ENCODE measurements at regions not wholly inside any gene's neighbourhood (a gene's known extent, or its start where the extent isn't known, plus 50 kb on each side); places are given as distances from the start of the nearest gene placed in this dataset.

- Histone ChIP-seq H3K4me3 (no peak overlapping the region), H3K27me3 (replicated peaks; ENCODE audit: insufficient read depth) (no peaks in the 10 kb centered on the region), H3K4me1 (replicated peaks) (no peaks in the 10 kb centered on the region), H3K9me3 (no peaks in the 10 kb centered on the region), H3K36me3 (no peaks in the 10 kb centered on the region), H3K27ac (no peak overlapping the region)
- DNase-seq (ENCODE audit: low spot score): no peak
- 78% methylated on average over 2 of the region's 2 CpGs for WGBS
- TF ChIP-seq POLR2A (IDR thresholded peaks at IDR 0.05): no peak
- no peak for TF ChIP-seq CTCF (IDR thresholded peaks at IDR 0.05)
- TF ChIP-seq POLR2AphosphoS5 (IDR thresholded peaks at IDR 0.05): no peak
- intact Hi-C loops (cut with DNase I): no loop called here
Observed at GRCh38 chr2:16326711-16327300, 338.8 kb downstream of the CYRIA start.

- no peak for DNase-seq (ENCODE audit: low spot score)
- H3K4me1 ChIP-seq (replicated peaks): no peaks in the 10 kb centered on the region
- intact Hi-C loops (cut with DNase I): no loop called here
- 91% methylated on average over 9 of the region's 9 CpGs for WGBS
- no peaks in the 10 kb centered on the region for H3K9me3 ChIP-seq
- H3K27ac ChIP-seq: no peak overlapping the region
- H3K4me3 ChIP-seq: no peak overlapping the region
- H3K27me3 ChIP-seq (replicated peaks; ENCODE audit: insufficient read depth): no peaks in the 10 kb centered on the region
- no peaks in the 10 kb centered on the region for H3K36me3 ChIP-seq
- TF ChIP-seq POLR2AphosphoS5 (IDR thresholded peaks at IDR 0.05): no peak
- no peak for TF ChIP-seq CTCF (IDR thresholded peaks at IDR 0.05)
- no peak for TF ChIP-seq POLR2A (IDR thresholded peaks at IDR 0.05)
Observed at GRCh38 chr2:16325976-16326510, 339.6 kb downstream of the CYRIA start.

- no peak overlapping the region for H3K27ac ChIP-seq
- 87% methylated on average over 14 of the region's 14 CpGs for WGBS
- intact Hi-C loops (cut with DNase I): no loop called here
- no peaks in the 10 kb centered on the region for H3K9me3 ChIP-seq
- no peak overlapping the region for H3K4me3 ChIP-seq
- H3K4me1 ChIP-seq (replicated peaks): no peaks in the 10 kb centered on the region
- no peaks in the 10 kb centered on the region for H3K36me3 ChIP-seq
- no peaks in the 10 kb centered on the region for H3K27me3 ChIP-seq (replicated peaks; ENCODE audit: insufficient read depth)
- TF ChIP-seq CTCF (IDR thresholded peaks at IDR 0.05): no peak
- no peak for TF ChIP-seq POLR2A (IDR thresholded peaks at IDR 0.05)
- TF ChIP-seq POLR2AphosphoS5 (IDR thresholded peaks at IDR 0.05): no peak
- no peak for DNase-seq (ENCODE audit: low spot score)
Observed at GRCh38 chr2:16325016-16325975, 340.3 kb downstream of the CYRIA start.

DNA sequence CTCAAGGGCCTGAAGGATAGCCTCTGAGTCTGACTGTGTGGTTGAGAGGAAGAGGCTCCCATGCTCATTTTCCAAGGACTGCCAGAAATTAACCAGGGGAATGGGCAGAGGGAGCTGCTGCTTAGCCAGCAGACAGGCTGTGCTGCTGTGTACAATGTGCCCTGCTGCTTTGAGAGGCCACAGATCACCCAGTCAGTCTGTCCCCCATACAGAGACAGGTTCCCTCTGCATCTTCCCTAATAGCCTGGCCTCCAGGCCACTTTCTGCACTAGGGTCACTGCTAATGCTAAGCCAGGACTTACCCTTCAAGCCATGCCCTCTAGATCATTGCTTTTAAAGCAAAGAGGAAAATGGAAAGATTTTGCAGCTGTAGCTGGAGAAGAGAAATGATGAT is 341.1 kb downstream of the CYRIA start:
- no peak for DNase-seq (ENCODE audit: low spot score)
- Histone ChIP-seq H3K4me3 (no peak overlapping the region), H3K27me3 (replicated peaks; ENCODE audit: insufficient read depth) (no peaks in the 10 kb centered on the region), H3K36me3 (no peaks in the 10 kb centered on the region), H3K9me3 (no peaks in the 10 kb centered on the region), H3K4me1 (replicated peaks) (no peaks in the 10 kb centered on the region), H3K27ac (no peak overlapping the region)
- intact Hi-C loops (cut with DNase I): no loop called here
- TF ChIP-seq POLR2AphosphoS5 (IDR thresholded peaks at IDR 0.05) (no peak), POLR2A (IDR thresholded peaks at IDR 0.05) (no peak), CTCF (IDR thresholded peaks at IDR 0.05) (no peak)
